Panc1 (cell line): ENCODE measurements at regions not wholly inside any gene's neighbourhood (a gene's known extent, or its start where the extent isn't known, plus 50 kb on each side); places are given as distances from the start of the nearest gene placed in this dataset.

Experiments used
- ATAC-seq: fragments of 200-7000 bp; cut with Tn5 transposase; 2 replicates; pipeline ENCODE4 v1.9.1; 2020; ENCODE audit warnings: mild to moderate bottlenecking, moderate library complexity
- BruUV-seq: library from RNA; stranded (reverse); fragments of 400-500 nt; replicated peaks from 2 replicates; lab custom pipeline; 2021; lab: Mats Ljungman, UMichigan
- CTCF ChIA-PET: fragments of 300-600 bp; sonication (Branson Sonifier 250); formaldehyde crosslinking; loops from one replicate; lab custom pipeline; 2022; ENCODE audit warnings: antibody characterized with exemption; lab: Charles Lee
- POLR2A ChIA-PET: fragments of 300-600 bp; sonication (Branson Sonifier 250); formaldehyde crosslinking; loops from one replicate; lab custom pipeline; 2022; ENCODE audit warnings: antibody characterized with exemption; lab: Charles Lee
- DNase-seq: peaks from one replicate; pipeline ENCODE4 v3.0.0-alpha.2; 2010; ENCODE audit warnings: low read depth, low spot score
- H3K27ac ChIP-seq: 2 replicates; pipeline ENCODE4 v1.5.1; 2011; ENCODE audit warnings: mild to moderate bottlenecking, low read length, inconsistent platforms
- H3K27me3 ChIP-seq: fragments of 200-500 bp; sonication (Bioruptor generic); 2 replicates; pipeline ENCODE4 v1.6.0; 2014; ENCODE audit warnings: low read length, inconsistent platforms; ENCODE audit not compliant: control insufficient read depth, insufficient read depth
- H3K36me3 ChIP-seq: fragments of 200-500 bp; sonication (Bioruptor generic); 2 replicates; pipeline ENCODE4 v1.5.1; 2014; ENCODE audit warnings: inconsistent platforms, mild to moderate bottlenecking, low read length, moderate library complexity; ENCODE audit not compliant: control insufficient read depth, insufficient read depth
- H3K4me1 ChIP-seq: 2 replicates; pipeline ENCODE4 v1.5.1; 2011; ENCODE audit warnings: inconsistent platforms, mild to moderate bottlenecking, low read length, moderate library complexity; ENCODE audit not compliant: control insufficient read depth, insufficient read depth
- H3K4me3 ChIP-seq, 2 experiments: 2 replicates each; pipeline ENCODE4 v1.5.1; 2011 to 2012; ENCODE audit warnings: low read depth in 2 of 2, low read length in 2 of 2, mild to moderate bottlenecking in 2 of 2, inconsistent platforms in 1 of 2, moderate library complexity in 1 of 2
- H3K9me3 ChIP-seq: fragments of 200-500 bp; sonication (Bioruptor generic); 2 replicates; pipeline ENCODE4 v1.5.1; 2014; ENCODE audit warnings: low read depth, mild to moderate bottlenecking, inconsistent platforms, low read length, moderate library complexity; ENCODE audit not compliant: control insufficient read depth, insufficient read depth
- POLR2AphosphoS5 ChIP-seq: IDR thresholded peaks from 2 replicates; pipeline ENCODE4 v1.6.1; 2012; ENCODE audit warnings: mild to moderate bottlenecking, low read depth, low read length, moderate library complexity
- SIN3A ChIP-seq: IDR thresholded peaks from 2 replicates; pipeline ENCODE4 v1.6.1; 2012; ENCODE audit warnings: low read depth, mild to moderate bottlenecking, low read length, moderate library complexity, borderline replicate concordance; ENCODE audit not compliant: insufficient read depth
- TCF7L2 ChIP-seq: IDR thresholded peaks from 2 replicates; pipeline ENCODE4 v1.6.1; 2011; ENCODE audit warnings: mild to moderate bottlenecking, low read depth, low read length, inconsistent platforms
- in situ Hi-C: cut with HindIII; loops from 2 replicates; pipeline ENCODE4 v1.10.0; 2016; ENCODE audit warnings: low sequenced_read_pairs, low pct_unique_long_range_greater_than_20kb
- intact Hi-C: fragments of 100-400 bp; cut with micrococcal nuclease; formaldehyde crosslinking; loops from one replicate; pipeline ENCODE4 v1.10.0; 2022; ENCODE audit not compliant: unreplicated experiment
- TF ChIP-seq, protein P1 (sequence below): fragments of 450-650 bp; IDR thresholded peaks from 2 replicates; pipeline ENCODE4 v1.5.1; 2017; ENCODE audit warnings: mild to moderate bottlenecking
- TF ChIP-seq, protein P2 (sequence below), 2 experiments: IDR thresholded peaks; 2 replicates each; pipeline ENCODE4 v1.6.1; 2011 to 2012; ENCODE audit warnings: low read depth in 2 of 2, control low read depth in 1 of 2, low read length in 1 of 2, mild to moderate bottlenecking in 1 of 2, moderate library complexity in 1 of 2; ENCODE audit not compliant: insufficient read depth in 1 of 2

DNA sequence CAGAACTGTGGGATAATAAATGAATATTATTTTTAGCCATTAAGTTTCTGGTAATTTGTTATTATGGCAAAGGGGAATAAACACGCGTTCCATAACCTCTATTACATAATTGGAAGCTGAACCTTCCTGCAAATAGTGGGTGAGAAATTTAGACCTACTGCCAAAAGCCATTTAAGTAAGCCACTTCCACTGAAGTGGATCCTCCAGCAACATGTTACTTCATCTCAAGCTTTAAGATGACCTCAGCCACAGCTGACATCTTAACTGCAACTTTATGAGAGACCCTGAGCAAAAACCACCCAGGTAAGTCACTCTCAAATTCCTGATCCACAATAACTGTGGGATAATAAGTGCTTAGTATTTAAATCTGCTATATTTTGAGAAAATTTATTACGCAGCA is 1048.6 kb downstream of the FAM133A start:
- Histone ChIP-seq H3K4me1 (no peaks in the 10 kb centered on the region), H3K36me3 (no peaks in the 10 kb centered on the region), H3K27ac (no peak overlapping the region), H3K9me3 (no peaks in the 10 kb centered on the region), H3K27me3 (no peaks in the 10 kb centered on the region), H3K4me3 (no peak overlapping the region)
- ChIA-PET POLR2A (no interaction called here), CTCF (no interaction called here)
- TF ChIP-seq, protein P1, sequence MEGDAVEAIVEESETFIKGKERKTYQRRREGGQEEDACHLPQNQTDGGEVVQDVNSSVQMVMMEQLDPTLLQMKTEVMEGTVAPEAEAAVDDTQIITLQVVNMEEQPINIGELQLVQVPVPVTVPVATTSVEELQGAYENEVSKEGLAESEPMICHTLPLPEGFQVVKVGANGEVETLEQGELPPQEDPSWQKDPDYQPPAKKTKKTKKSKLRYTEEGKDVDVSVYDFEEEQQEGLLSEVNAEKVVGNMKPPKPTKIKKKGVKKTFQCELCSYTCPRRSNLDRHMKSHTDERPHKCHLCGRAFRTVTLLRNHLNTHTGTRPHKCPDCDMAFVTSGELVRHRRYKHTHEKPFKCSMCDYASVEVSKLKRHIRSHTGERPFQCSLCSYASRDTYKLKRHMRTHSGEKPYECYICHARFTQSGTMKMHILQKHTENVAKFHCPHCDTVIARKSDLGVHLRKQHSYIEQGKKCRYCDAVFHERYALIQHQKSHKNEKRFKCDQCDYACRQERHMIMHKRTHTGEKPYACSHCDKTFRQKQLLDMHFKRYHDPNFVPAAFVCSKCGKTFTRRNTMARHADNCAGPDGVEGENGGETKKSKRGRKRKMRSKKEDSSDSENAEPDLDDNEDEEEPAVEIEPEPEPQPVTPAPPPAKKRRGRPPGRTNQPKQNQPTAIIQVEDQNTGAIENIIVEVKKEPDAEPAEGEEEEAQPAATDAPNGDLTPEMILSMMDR: no peak
- TF ChIP-seq TCF7L2 (no peak), POLR2AphosphoS5 (no peak), SIN3A (no peak)
- TF ChIP-seq, protein P2, sequence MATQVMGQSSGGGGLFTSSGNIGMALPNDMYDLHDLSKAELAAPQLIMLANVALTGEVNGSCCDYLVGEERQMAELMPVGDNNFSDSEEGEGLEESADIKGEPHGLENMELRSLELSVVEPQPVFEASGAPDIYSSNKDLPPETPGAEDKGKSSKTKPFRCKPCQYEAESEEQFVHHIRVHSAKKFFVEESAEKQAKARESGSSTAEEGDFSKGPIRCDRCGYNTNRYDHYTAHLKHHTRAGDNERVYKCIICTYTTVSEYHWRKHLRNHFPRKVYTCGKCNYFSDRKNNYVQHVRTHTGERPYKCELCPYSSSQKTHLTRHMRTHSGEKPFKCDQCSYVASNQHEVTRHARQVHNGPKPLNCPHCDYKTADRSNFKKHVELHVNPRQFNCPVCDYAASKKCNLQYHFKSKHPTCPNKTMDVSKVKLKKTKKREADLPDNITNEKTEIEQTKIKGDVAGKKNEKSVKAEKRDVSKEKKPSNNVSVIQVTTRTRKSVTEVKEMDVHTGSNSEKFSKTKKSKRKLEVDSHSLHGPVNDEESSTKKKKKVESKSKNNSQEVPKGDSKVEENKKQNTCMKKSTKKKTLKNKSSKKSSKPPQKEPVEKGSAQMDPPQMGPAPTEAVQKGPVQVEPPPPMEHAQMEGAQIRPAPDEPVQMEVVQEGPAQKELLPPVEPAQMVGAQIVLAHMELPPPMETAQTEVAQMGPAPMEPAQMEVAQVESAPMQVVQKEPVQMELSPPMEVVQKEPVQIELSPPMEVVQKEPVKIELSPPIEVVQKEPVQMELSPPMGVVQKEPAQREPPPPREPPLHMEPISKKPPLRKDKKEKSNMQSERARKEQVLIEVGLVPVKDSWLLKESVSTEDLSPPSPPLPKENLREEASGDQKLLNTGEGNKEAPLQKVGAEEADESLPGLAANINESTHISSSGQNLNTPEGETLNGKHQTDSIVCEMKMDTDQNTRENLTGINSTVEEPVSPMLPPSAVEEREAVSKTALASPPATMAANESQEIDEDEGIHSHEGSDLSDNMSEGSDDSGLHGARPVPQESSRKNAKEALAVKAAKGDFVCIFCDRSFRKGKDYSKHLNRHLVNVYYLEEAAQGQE (IDR thresholded peaks at IDR 0.05; ENCODE audit: insufficient read depth in 1 of 2, low read depth in 2 of 2, low read length in 1 of 2): no peak
- intact Hi-C loops: no loop called here
- in situ Hi-C loops: no loop called here
- no peak for ATAC-seq
- BruUV-seq: no TSS peak
- no peak for DNase-seq

DNA sequence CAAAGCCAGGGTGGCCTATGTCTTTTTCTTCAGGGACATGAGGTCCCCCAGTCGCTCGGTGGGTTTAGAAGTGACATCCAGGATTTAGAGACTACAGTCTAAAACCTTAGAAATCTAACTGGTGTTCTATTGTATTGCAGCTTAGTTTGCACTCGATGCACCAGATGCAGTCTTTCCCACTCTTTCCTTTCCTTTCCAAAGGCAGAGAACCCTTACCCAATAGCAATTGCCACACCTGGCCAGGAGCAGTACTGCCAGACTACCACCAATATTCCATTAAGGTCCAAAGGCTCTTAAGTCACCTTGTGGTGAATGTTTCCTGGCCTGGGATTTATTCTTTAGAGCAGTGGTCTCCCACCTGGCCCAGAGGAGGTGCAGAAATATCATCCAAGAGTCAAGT is 1068.8 kb downstream of the FAM133A start:
- DNase-seq: no peak
- in situ Hi-C loops: no loop called here
- Histone ChIP-seq H3K9me3 (no peaks in the 10 kb centered on the region), H3K27me3 (no peaks in the 10 kb centered on the region), H3K27ac (no peak overlapping the region), H3K36me3 (no peaks in the 10 kb centered on the region), H3K4me3 (no peak overlapping the region), H3K4me1 (no peaks in the 10 kb centered on the region)
- no TSS peak for BruUV-seq
- ATAC-seq: no peak
- TF ChIP-seq TCF7L2 (no peak), SIN3A (no peak), POLR2AphosphoS5 (no peak)
- TF ChIP-seq, protein P1: no peak
- TF ChIP-seq, protein P2 (IDR thresholded peaks at IDR 0.05; ENCODE audit: insufficient read depth in 1 of 2, low read depth in 2 of 2, low read length in 1 of 2): no peak
- intact Hi-C loops: no loop called here
- ChIA-PET POLR2A (no interaction called here), CTCF (no interaction called here)
